Sigmoid colon (tissue), 4 donors: ENCODE measurements at regions not wholly inside any gene's neighbourhood (a gene's known extent, or its start where the extent isn't known, plus 50 kb on each side); places are given as distances from the start of the nearest gene placed in this dataset.

ENCODE experiments used
- CTCF ChIP-seq, 4 experiments: fragments of 450-650 bp in 3 of 4; fragments of 200-600 bp in 1 of 4; IDR thresholded peaks; one replicate each; pipeline ENCODE4 v1.5.1; 2016 to 2019; ENCODE audit warnings: antibody characterized with exemption in 4 of 4, mild to moderate bottlenecking in 3 of 4, moderate library complexity in 2 of 4
- EP300 ChIP-seq, 4 donors: sonication (generic); formaldehyde crosslinking; IDR thresholded peaks; one replicate each; pipeline ENCODE4 v1.6.1; 2017; ENCODE audit warnings: antibody characterized with exemption in 4 of 4
- POLR2A ChIP-seq, 2 donors: fragments of 450-650 bp; IDR thresholded peaks; one replicate each; pipeline ENCODE4 v1.6.1; 2016; ENCODE audit warnings: antibody characterized with exemption in 2 of 2, mild to moderate bottlenecking in 2 of 2, moderate library complexity in 2 of 2
- POLR2AphosphoS5 ChIP-seq, 4 donors: sonication (generic); formaldehyde crosslinking; IDR thresholded peaks; one replicate each; pipeline ENCODE4 v1.6.1; 2017; ENCODE audit warnings: antibody characterized with exemption in 4 of 4

DNA sequence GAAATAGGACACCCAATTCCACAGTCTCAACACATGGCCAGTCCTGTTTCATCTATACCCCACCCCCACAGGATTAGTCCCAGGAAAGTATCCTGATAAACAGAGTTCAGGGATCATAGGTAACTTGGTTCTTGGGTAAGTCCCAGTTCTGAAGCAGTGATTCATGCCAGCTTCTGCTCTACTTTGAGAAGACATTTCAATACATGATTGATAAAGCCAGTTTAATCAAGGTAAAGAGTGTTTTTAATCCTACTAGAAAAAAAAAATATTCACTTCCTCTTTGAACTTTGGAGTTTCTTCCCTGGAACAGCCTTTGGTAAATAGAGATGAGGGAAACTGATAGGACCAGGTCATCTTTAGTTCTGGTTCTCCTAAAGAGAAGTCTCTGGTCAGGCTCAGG, 142.4 kb downstream of the TLR5 start:
- TF ChIP-seq POLR2A (IDR thresholded peaks at IDR 0.05) (no peak), CTCF (IDR thresholded peaks at IDR 0.05) (no peak), POLR2AphosphoS5 (IDR thresholded peaks at IDR 0.05) (no peak), EP300 (IDR thresholded peaks at IDR 0.05) (no peak)
